ENCODE measurements at regions not wholly inside any gene's neighbourhood (a gene's known extent, or its start where the extent isn't known, plus 50 kb on each side); places are given as distances from the start of the nearest gene placed in this dataset.

- no peak for TF ChIP-seq CTCF (IDR thresholded peaks at IDR 0.05; ENCODE audit: low read depth, low read length)
- H3K4me3 ChIP-seq (ENCODE audit: low read depth, low read length) = no peak overlapping the region
These were observed 141.6 kb upstream of the EYA4 start for GRCh38 chr6:133099573-133099972.

GRCh38 chr6:133100865-133101264, 140.3 kb upstream of the EYA4 start:
- TF ChIP-seq CTCF (IDR thresholded peaks at IDR 0.05; ENCODE audit: low read depth, low read length) = no peak

DNA sequence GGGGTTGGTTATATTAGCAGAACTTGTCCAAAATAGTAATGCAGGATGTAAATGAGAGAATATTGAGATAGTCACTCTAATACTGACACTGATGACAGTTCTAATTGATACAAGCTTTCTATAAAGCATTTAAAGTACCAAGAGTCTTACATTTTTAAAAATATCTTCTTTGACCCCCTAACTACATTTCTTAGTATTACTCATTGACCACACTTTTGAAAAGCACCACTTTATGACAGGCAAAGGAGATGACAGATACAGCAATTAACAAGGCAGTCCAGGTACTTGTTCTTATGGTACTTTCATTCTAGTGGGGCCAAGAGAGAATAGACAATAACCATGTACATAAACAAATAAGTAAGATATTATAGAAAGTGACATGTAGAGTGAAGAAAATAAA, 139.4 kb upstream of the EYA4 start:
- TF ChIP-seq CTCF (IDR thresholded peaks at IDR 0.05; ENCODE audit: low read depth, low read length) = no peak
- no peak overlapping the region for H3K4me3 ChIP-seq (ENCODE audit: low read depth, low read length)

More at GRCh38 chr6:133100865-133101264, 140.3 kb upstream of the EYA4 start:
- H3K4me3 ChIP-seq (ENCODE audit: low read depth, low read length) = no peak overlapping the region

- no peak overlapping the region for H3K4me3 ChIP-seq (ENCODE audit: low read depth, low read length)
- TF ChIP-seq CTCF (IDR thresholded peaks at IDR 0.05; ENCODE audit: low read depth, low read length) = no peak
These were observed 134.2 kb upstream of the EYA4 start for GRCh38 chr6:133106934-133107333.

DNA sequence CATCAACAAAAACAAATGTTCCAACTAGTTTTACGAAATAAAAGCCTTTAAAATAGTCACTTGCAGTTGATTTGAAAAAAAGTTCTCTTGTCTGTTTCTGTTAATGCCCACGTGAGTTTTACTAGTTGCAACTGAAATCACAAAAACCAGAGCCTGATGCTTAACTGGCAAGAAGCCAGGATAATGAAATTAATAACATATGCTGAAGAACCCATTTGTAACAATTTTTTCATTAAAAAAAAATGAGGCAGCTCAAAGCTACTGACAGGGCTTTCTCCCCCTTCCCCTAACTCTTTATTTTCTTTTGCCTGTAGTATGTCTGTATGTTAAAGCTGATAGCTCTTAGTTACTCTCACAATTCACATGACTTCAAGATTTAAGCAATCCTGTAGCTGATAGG, 132.7 kb upstream of the EYA4 start:
- no peak overlapping the region for H3K4me3 ChIP-seq (ENCODE audit: low read depth, low read length)
- no peak for TF ChIP-seq CTCF (IDR thresholded peaks at IDR 0.05; ENCODE audit: low read depth, low read length)

DNA sequence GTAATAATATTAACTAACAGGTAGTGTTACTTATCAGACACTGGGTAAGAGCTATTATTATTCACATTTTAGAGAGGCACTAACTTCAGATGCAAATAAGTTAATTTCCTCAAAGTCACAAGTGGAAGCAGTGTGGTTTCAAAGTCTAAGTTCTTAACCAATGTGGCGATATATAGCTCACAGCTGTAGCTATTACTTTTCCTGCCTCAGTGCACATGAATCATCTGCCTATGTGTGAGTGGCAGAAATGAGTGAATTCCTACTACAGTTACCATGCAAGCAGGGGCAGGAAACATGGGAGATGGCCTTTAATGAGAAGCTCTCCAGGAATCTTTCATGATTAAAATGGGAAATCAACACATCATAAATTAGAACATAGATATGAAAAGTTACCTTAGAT, 126.2 kb upstream of the EYA4 start:
- TF ChIP-seq CTCF (IDR thresholded peaks at IDR 0.05; ENCODE audit: low read depth, low read length) = no peak

GRCh38 chr6:133115946-133116345, 125.2 kb upstream of the EYA4 start:
- no peak for TF ChIP-seq CTCF (IDR thresholded peaks at IDR 0.05; ENCODE audit: low read depth, low read length)
- H3K4me3 ChIP-seq (ENCODE audit: low read depth, low read length) = no peak overlapping the region

More for the DNA sequence above, 126.2 kb upstream of the EYA4 start:
- no peak overlapping the region for H3K4me3 ChIP-seq (ENCODE audit: low read depth, low read length)

Data from WI38 (cell line).